C4-2B (cell line): ENCODE measurements at regions not wholly inside any gene's neighbourhood (a gene's known extent, or its start where the extent isn't known, plus 50 kb on each side); places are given as distances from the start of the nearest gene placed in this dataset.

Source experiments
- ZFX ChIP-seq: fragments of 450-650 bp; IDR thresholded peaks from 2 replicates; pipeline ENCODE4 v1.6.1; 2017
- TF ChIP-seq, protein P1 (sequence below): fragments of 450-650 bp; conservative IDR thresholded peaks from 2 replicates; pipeline ENCODE4 v1.5.1; 2017; ENCODE audit warnings: mild to moderate bottlenecking

GRCh38 chrX:110466790-110467189, 108.1 kb downstream of the RTL9 start:
- TF ChIP-seq, protein P1, sequence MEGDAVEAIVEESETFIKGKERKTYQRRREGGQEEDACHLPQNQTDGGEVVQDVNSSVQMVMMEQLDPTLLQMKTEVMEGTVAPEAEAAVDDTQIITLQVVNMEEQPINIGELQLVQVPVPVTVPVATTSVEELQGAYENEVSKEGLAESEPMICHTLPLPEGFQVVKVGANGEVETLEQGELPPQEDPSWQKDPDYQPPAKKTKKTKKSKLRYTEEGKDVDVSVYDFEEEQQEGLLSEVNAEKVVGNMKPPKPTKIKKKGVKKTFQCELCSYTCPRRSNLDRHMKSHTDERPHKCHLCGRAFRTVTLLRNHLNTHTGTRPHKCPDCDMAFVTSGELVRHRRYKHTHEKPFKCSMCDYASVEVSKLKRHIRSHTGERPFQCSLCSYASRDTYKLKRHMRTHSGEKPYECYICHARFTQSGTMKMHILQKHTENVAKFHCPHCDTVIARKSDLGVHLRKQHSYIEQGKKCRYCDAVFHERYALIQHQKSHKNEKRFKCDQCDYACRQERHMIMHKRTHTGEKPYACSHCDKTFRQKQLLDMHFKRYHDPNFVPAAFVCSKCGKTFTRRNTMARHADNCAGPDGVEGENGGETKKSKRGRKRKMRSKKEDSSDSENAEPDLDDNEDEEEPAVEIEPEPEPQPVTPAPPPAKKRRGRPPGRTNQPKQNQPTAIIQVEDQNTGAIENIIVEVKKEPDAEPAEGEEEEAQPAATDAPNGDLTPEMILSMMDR = no peak
- no peak for TF ChIP-seq ZFX
